ENCODE measurements at regions not wholly inside any gene's neighbourhood (a gene's known extent, or its start where the extent isn't known, plus 50 kb on each side); places are given as distances from the start of the nearest gene placed in this dataset.

DNA sequence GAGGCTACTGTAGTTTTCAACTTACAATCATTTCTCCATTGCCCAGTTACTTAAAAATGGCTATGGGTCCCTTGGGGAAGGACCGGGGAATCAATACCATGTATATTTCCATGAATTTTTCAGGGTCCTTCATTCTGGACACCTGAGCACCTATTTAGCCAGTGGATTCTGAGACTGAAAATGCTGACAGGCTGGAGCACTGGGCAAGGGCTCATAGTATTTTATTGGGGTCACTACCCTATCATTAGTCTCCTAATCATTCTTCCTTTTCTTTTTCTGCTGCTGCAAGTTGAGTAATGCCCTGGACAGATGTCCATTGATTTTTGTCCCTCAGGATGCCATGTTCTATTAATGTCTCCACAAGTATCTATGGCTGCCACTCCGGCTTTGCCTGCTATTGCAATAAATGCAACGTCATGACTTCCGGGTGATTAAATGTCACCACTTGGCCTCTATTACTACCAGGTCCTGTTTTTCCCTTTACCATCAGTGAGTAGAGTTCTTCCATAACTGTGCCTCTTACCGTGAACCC lies 279.3 kb upstream of the FBXL7 start:
- Mint-ChIP-seq H3K27ac (no peak overlapping the region), H3K36me3 (ENCODE audit: low read depth) (no peaks in the 10 kb centered on the region), H3K27me3 (ENCODE audit: low read depth) (no peaks in the 10 kb centered on the region), H3K4me1 (ENCODE audit: low read depth) (no peaks in the 10 kb centered on the region), H3K9me3 (peaks cover 21% of the 10 kb centered on the region), H3K4me3 (no peak overlapping the region)
- no peak for DNase-seq (ENCODE audit: low spot score)

DNA sequence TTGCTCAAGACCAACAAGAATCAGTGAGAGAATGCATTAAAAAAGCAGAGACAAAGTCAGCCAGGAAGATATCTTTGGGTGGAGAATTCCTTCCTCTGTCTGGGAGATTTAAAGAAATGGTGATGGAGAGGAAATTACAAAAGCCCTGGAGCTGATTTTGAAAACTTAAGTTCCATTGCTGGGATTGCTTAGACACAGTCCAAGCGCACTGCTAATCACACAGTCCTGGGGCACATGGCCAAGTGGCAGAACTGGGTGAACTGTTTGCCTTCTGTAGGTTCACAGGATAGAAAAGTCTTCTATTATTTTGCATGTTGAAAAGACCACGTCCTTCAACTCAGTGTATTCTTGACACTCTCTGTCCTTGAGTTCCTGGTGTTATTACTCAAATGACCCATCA lies 284.9 kb upstream of the FBXL7 start:
- no peaks in the 10 kb centered on the region for H3K4me1 Mint-ChIP-seq (ENCODE audit: low read depth)
- no peak overlapping the region for H3K27ac Mint-ChIP-seq
- H3K4me3 Mint-ChIP-seq = no peak overlapping the region
- H3K27me3 Mint-ChIP-seq (ENCODE audit: low read depth) = no peaks in the 10 kb centered on the region
- peaks cover 12% of the 10 kb centered on the region for H3K9me3 Mint-ChIP-seq
- H3K36me3 Mint-ChIP-seq (ENCODE audit: low read depth) = no peaks in the 10 kb centered on the region
- DNase-seq (ENCODE audit: low spot score) = no peak

DNA sequence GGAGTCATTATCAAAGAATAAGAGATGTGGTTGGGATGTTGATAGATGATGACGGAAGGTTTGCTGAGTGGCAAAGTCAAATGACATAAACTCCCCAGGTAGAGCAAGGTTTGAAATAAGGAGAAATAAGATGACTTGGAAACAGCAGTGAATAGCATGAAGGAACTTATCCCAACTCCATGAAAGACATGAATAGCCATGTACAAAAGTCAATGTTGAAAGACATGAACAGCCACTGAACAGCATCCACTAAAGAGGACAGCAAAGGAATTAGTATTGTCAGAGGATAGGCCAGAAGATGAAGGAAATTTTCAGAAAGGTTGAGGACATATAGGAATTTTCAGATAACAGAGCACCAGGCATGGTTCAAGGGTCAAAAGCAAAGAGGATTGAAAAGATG lies 286.0 kb upstream of the FBXL7 start:
- Mint-ChIP-seq H3K4me1 (ENCODE audit: low read depth) (no peaks in the 10 kb centered on the region), H3K9me3 (peaks cover 12% of the 10 kb centered on the region), H3K36me3 (ENCODE audit: low read depth) (no peaks in the 10 kb centered on the region), H3K27ac (no peak overlapping the region), H3K27me3 (ENCODE audit: low read depth) (no peaks in the 10 kb centered on the region), H3K4me3 (no peak overlapping the region)
- no peak for DNase-seq (ENCODE audit: low spot score)

DNA sequence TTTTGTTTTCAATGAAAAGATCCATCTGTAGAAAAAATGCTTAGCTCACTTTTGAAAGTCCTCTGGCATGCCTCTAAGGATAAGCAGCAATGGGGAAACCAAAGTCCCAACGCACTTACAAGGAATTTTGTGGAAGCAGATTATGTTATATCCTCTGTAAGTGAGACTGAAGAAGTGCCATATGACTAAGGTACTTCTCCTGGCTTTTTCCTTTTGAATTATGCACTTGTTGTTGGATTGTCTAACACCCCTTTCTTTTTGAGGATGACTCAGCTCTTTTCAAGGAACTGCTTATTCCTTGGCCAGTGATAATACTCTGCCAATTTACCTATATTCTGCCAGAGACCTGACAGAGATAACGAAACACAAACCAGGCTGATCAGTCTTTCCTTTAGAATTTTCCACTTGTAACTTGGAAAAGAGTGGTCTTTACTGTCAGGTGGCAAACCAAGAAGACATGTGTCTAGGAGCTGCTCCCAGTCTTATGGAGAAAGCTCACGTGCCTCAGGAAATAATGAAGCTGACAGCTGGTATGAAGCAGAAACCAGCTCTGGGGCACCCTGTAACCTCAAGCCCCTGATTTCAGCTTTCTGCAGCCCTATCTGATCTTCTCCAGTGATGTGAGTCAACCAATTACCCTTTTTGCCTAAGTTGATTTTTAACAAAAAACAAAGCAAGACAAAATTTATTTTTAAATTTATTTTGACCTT lies 290.8 kb upstream of the FBXL7 start:
- Mint-ChIP-seq H3K27ac (no peak overlapping the region), H3K4me3 (no peak overlapping the region), H3K4me1 (ENCODE audit: low read depth) (no peaks in the 10 kb centered on the region), H3K27me3 (ENCODE audit: low read depth) (no peaks in the 10 kb centered on the region), H3K9me3 (peaks cover 6% of the 10 kb centered on the region), H3K36me3 (ENCODE audit: low read depth) (no peaks in the 10 kb centered on the region)
- no peak for DNase-seq (ENCODE audit: low spot score)

DNA sequence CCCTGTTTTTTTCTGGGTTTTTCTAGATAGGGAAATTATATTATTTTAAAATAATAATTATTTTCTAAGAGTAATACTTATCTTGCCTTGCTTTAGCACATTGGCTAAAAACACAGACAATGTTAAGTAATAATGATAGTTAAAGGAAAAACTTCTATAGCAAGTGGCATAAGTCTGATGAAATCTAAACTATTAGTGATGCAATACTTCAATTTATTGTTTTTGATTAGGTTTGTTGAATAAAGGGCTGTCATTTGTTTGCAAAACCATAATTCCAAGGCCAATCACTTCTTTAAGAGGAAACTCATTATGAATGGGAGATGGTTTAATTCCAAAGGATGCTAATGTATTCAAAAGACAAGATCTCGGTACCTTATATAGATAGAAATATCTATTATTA lies 293.8 kb upstream of the FBXL7 start:
- Mint-ChIP-seq H3K4me3 (no peak overlapping the region), H3K4me1 (ENCODE audit: low read depth) (no peaks in the 10 kb centered on the region), H3K27me3 (ENCODE audit: low read depth) (no peaks in the 10 kb centered on the region), H3K27ac (no peak overlapping the region), H3K36me3 (ENCODE audit: low read depth) (no peaks in the 10 kb centered on the region), H3K9me3 (peaks cover 26% of the 10 kb centered on the region)
- DNase-seq (ENCODE audit: low spot score) = no peak

DNA sequence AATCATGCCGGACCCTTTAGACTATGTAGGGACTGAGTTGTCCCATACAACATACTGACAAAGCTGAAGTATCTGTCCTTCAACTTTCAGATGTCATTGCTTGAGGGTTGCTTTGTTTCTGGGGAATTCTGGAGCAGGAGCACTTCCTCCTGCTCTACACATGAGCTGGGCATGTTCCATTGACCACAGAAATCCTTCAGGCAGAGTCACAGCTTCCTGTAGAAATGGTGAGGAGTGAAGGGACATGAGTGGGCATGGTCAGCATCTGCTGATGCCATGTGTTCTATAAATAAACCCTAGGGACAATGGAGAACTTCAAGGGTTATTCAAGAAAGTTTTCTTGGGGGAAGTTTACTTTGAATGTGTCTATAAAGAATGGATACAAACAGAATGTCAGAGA lies 296.6 kb upstream of the FBXL7 start:
- Mint-ChIP-seq H3K27me3 (ENCODE audit: low read depth) (no peaks in the 10 kb centered on the region), H3K27ac (no peak overlapping the region), H3K4me1 (ENCODE audit: low read depth) (no peaks in the 10 kb centered on the region), H3K9me3 (peaks cover 29% of the 10 kb centered on the region), H3K36me3 (ENCODE audit: low read depth) (no peaks in the 10 kb centered on the region), H3K4me3 (no peak overlapping the region)
- no peak for DNase-seq (ENCODE audit: low spot score)

DNA sequence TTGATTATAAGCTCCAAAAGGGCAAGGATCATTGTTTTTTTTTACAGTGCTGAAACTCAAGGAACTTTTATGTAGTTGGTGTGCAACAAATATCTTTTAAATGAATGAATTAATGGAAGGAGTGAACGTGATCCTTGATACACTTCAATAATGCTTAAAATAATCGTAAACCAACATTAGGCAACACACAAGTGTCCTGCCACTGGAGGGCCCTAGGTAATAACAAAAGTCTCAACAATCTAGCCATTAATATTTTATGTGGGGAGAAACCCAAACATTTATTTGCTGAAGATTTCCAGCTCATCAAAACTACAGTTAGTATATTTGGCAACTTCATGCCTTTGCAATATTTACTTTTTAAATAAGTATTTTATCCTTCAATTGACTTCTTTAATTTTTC lies 309.0 kb upstream of the FBXL7 start:
- Mint-ChIP-seq H3K4me1 (ENCODE audit: low read depth) (no peaks in the 10 kb centered on the region), H3K27me3 (ENCODE audit: low read depth) (no peaks in the 10 kb centered on the region), H3K9me3 (peaks cover 28% of the 10 kb centered on the region), H3K36me3 (ENCODE audit: low read depth) (no peaks in the 10 kb centered on the region), H3K4me3 (no peak overlapping the region), H3K27ac (no peak overlapping the region)
- no peak for DNase-seq (ENCODE audit: low spot score)

DNA sequence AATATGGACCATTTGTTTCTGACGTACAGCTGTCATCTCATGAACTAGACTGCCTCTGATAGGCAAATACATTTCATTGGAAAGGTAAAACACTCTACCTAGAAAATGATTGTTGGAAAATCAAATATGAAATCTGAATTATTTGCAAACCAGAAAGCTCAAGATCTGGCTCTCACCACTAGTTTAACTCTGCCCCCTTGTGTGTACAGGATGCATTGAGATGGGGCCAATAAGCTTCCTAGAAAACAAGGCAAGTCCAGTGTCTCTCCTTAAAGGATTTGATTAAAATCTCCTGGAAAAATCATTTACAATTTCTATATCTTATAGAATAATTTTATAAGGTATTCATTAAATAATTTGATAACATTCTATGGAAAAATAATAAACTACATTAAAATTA lies 311.9 kb upstream of the ANKH start:
- H3K4me1 Mint-ChIP-seq (ENCODE audit: low read depth) = no peaks in the 10 kb centered on the region
- H3K27ac Mint-ChIP-seq = no peak overlapping the region
- no peaks in the 10 kb centered on the region for H3K27me3 Mint-ChIP-seq (ENCODE audit: low read depth)
- DNase-seq (ENCODE audit: low spot score) = no peak
- H3K9me3 Mint-ChIP-seq = peaks cover 12% of the 10 kb centered on the region
- H3K4me3 Mint-ChIP-seq = no peak overlapping the region
- no peaks in the 10 kb centered on the region for H3K36me3 Mint-ChIP-seq (ENCODE audit: low read depth)

DNA sequence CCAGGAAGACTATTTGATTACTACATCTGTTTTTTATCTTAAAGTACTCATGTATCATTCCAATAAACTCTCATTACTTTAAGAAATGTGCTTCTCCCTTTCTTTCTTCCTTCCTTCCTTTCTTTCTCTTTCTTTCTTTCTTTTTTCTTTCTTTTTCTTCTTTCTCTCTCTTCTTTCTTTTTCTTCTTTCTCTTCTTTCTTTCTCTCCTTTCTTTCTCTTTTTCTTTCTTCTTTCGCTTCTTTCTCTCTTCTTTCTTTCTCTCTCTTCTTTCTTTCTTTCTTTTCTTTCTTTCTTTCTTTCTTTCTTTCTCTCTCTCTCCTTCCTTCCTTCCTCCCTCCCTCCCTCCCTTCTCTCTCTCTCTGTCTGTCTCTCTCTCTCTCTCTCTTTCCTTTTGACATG lies 298.6 kb upstream of the ANKH start:
- DNase-seq (ENCODE audit: low spot score) = no peak
- Mint-ChIP-seq H3K4me3 (no peak overlapping the region), H3K36me3 (ENCODE audit: low read depth) (no peaks in the 10 kb centered on the region), H3K27me3 (ENCODE audit: low read depth) (no peaks in the 10 kb centered on the region), H3K4me1 (ENCODE audit: low read depth) (no peaks in the 10 kb centered on the region), H3K9me3 (peaks cover 35% of the 10 kb centered on the region), H3K27ac (no peak overlapping the region)

DNA sequence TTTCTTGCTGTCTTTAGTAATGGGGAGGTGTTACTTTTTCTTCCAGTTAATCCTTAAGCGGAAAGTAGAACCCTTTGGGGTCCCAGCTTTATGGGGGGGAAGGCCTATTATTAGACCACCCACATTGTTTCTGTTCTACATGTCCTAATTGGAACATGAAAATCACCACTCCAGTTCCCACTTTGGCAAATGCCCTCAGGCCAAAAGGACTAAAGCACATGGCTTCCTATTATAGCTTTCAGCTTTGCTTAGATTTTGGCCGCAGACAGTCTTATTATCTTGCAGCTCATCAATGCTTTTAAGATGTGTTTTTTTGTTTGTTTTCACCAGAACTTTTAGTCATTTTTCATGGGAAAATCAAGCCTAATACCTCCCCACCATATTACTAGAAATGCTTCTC lies 296.8 kb upstream of the ANKH start:
- Mint-ChIP-seq H3K27me3 (ENCODE audit: low read depth) (no peaks in the 10 kb centered on the region), H3K36me3 (ENCODE audit: low read depth) (no peaks in the 10 kb centered on the region), H3K4me1 (ENCODE audit: low read depth) (no peaks in the 10 kb centered on the region), H3K4me3 (no peak overlapping the region), H3K27ac (no peak overlapping the region), H3K9me3 (peaks cover 35% of the 10 kb centered on the region)
- no peak for DNase-seq (ENCODE audit: low spot score)

DNA sequence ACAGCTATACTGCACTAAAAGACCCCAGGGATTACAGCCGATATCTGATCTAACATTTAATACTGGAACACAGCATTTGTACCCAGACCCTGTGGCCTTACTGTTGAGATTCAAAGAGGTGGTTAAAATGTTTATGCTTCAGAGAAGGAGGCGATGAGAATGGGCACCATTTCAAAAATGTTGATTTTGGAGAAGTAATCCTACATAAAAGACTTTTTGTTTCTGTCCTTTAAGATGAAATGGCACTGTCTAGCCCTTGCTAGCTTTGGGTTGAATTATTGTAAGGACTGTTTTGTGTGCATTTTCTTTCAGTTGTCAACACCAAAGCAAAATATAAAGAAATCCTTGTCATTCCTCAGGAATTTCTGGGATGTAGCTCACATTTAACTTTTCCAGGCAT lies 288.5 kb upstream of the ANKH start:
- Mint-ChIP-seq H3K4me1 (ENCODE audit: low read depth) (no peaks in the 10 kb centered on the region), H3K27ac (no peak overlapping the region), H3K9me3 (peaks cover 23% of the 10 kb centered on the region), H3K4me3 (no peak overlapping the region), H3K27me3 (ENCODE audit: low read depth) (no peaks in the 10 kb centered on the region), H3K36me3 (ENCODE audit: low read depth) (no peaks in the 10 kb centered on the region)
- no peak for DNase-seq (ENCODE audit: low spot score)

DNA sequence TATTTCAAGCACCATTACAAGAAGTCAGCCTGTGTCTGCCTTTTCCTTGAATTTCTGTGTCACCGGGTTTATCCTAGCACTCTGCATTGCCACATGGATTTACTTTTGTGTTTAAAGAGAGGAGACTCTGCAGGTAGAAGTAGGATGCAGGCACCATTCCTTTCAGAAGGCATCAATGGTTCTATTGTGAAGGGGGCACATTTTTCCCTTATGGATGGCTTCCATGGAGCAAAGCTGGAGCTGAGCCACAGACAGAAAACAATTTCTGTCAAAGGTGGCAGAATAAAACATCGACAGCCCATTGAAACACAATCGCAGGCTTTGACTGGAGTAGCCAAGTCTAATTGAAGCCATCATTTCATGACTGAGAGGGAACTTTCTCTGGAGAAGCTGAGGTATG lies 288.0 kb upstream of the ANKH start:
- H3K27me3 Mint-ChIP-seq (ENCODE audit: low read depth) = no peaks in the 10 kb centered on the region
- no peak for DNase-seq (ENCODE audit: low spot score)
- no peaks in the 10 kb centered on the region for H3K36me3 Mint-ChIP-seq (ENCODE audit: low read depth)
- no peak overlapping the region for H3K4me3 Mint-ChIP-seq
- peaks cover 28% of the 10 kb centered on the region for H3K9me3 Mint-ChIP-seq
- H3K27ac Mint-ChIP-seq = no peak overlapping the region
- H3K4me1 Mint-ChIP-seq (ENCODE audit: low read depth) = no peaks in the 10 kb centered on the region

DNA sequence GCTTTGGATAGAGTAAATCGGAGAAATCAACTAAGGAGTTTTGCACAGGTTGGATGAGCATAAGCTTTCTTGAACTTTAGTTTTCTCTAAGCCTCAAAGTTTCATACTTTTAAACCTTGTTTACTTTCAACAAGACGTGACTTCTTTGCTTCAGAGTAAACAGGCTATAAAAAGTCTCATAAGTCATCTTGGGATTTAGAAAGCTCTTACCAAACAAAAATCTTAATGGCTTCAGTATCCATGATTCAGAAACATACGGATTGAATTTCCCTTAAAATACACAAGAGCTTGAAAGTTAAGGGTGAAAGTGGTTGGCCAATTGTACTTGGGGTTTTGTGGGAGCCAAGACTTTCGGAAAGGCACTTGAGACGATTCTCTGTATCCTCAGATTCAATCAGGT lies 270.9 kb upstream of the ANKH start:
- peaks cover 11% of the 10 kb centered on the region for H3K9me3 Mint-ChIP-seq
- H3K4me3 Mint-ChIP-seq = no peak overlapping the region
- no peaks in the 10 kb centered on the region for H3K36me3 Mint-ChIP-seq (ENCODE audit: low read depth)
- no peak for DNase-seq (ENCODE audit: low spot score)
- H3K27ac Mint-ChIP-seq = no peak overlapping the region
- no peaks in the 10 kb centered on the region for H3K27me3 Mint-ChIP-seq (ENCODE audit: low read depth)
- H3K4me1 Mint-ChIP-seq (ENCODE audit: low read depth) = no peaks in the 10 kb centered on the region

DNA sequence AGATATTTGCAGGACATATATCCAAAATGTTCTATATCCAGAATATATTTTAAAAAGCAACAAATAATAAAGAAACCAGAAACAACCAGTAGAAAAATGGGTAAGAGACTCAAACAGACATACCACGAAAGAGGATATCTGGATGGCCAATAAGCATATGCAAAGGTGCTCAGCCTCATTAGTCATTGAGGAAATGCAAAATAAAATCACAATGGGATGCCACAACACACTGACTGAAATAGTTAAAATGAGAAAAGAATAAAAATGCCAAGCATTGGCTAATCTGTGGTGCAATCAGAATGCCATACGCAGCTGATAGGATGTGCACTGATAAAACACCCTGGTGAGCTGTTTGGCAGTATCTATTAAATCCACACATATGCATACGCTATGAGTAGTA lies 265.8 kb upstream of the ANKH start:
- no peak overlapping the region for H3K27ac Mint-ChIP-seq
- no peak for DNase-seq (ENCODE audit: low spot score)
- no peak overlapping the region for H3K4me3 Mint-ChIP-seq
- H3K9me3 Mint-ChIP-seq = peaks cover 9% of the 10 kb centered on the region
- H3K27me3 Mint-ChIP-seq (ENCODE audit: low read depth) = no peaks in the 10 kb centered on the region
- H3K4me1 Mint-ChIP-seq (ENCODE audit: low read depth) = no peaks in the 10 kb centered on the region
- no peaks in the 10 kb centered on the region for H3K36me3 Mint-ChIP-seq (ENCODE audit: low read depth)

DNA sequence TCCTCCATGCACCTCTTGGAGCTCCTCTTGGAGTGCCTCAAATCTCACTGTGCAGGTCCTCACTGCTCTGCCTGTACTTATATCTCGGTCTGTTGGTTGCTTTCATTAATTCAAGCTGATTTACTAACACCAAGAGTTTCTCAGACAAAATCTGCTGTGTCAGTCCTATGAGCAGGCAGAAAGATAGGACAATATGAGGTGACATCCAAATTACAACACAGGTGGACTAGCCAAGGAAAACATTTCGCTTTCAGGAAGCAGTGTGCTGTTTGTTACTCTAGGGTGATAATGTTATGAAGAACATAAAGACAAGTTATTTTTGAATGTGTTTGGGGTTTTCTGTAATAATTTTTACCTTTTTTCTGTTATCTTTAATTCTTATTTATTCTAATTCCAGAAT lies 264.1 kb upstream of the ANKH start:
- H3K9me3 Mint-ChIP-seq = peaks cover 9% of the 10 kb centered on the region
- no peaks in the 10 kb centered on the region for H3K27me3 Mint-ChIP-seq (ENCODE audit: low read depth)
- no peak overlapping the region for H3K4me3 Mint-ChIP-seq
- no peak overlapping the region for H3K27ac Mint-ChIP-seq
- no peaks in the 10 kb centered on the region for H3K4me1 Mint-ChIP-seq (ENCODE audit: low read depth)
- no peak for DNase-seq (ENCODE audit: low spot score)
- H3K36me3 Mint-ChIP-seq (ENCODE audit: low read depth) = no peaks in the 10 kb centered on the region

All from T-helper 2 cell treated with Interferon-gamma antibody and Interleukin-4, amounts not matched to agents 5 μg/mL and 100 μg/mL, for 36 hours (primary cell).